ENCODE measurements at regions not wholly inside any gene's neighbourhood (a gene's known extent, or its start where the extent isn't known, plus 50 kb on each side); places are given as distances from the start of the nearest gene placed in this dataset.

- H3K36me3 ChIP-seq (ENCODE audit: control insufficient read depth in 2 of 3, insufficient read depth in 3 of 3, low read length in 3 of 3): no peaks in the 10 kb centered on the region
- H3K27ac ChIP-seq (ENCODE audit: low read depth, low read length): no peak overlapping the region
- CTCF ChIA-PET: no interaction called here
- Mint-ChIP-seq H3K27me3 (peaks cover 0 to 3% (median 0%) of the 10 kb centered on the region in 5 donors), H3K9me3 (peaks cover 0 to 9% (median 3%) of the 10 kb centered on the region in 11 donors), H3K4me3 (no peak overlapping the region), H3K27ac (no peak overlapping the region), H3K4me1 (no peaks in the 10 kb centered on the region), H3K36me3 (peaks cover 0 to 5% (median 4%) of the 10 kb centered on the region in 5 donors)
- POLR2A ChIA-PET: no interaction called here
- intact Hi-C loops (cut with micrococcal nuclease): loop anchor here in 1 of 2 donors (10.0 kb wide), 1 partner anchor 150 kb away; no protein-coding TSS in a partner anchor
- H3K9me3 ChIP-seq (ENCODE audit: control insufficient read depth in 2 of 3, low read length in 3 of 3): no peaks in the 10 kb centered on the region
- no peak overlapping the region for H3K4me3 ChIP-seq (ENCODE audit: low read length)
- H3K4me1 ChIP-seq (ENCODE audit: control insufficient read depth in 2 of 2, insufficient read depth in 2 of 2, low read length in 2 of 2): no peaks in the 10 kb centered on the region
- H3K27me3 ChIP-seq (ENCODE audit: control insufficient read depth in 2 of 2, insufficient read depth in 2 of 2, low read length in 2 of 2): no peaks in the 10 kb centered on the region
- no peak for DNase-seq
- ATAC-seq: no peak
Measured at GRCh38 chr1:222275001-222275728, 272.7 kb downstream of the HHIPL2 start.

- Mint-ChIP-seq H3K4me3 (no peak overlapping the region), H3K4me1 (peaks cover 0 to 19% (median 9%) of the 10 kb centered on the region in 7 donors), H3K27me3 (no peaks in the 10 kb centered on the region), H3K36me3 (no peaks in the 10 kb centered on the region), H3K9me3 (no peaks in the 10 kb centered on the region), H3K27ac (peak overlapping the region in 4 of 9 donors; percentile 49 to 73 (median 66))
- Histone ChIP-seq H3K9me3 (ENCODE audit: control insufficient read depth in 2 of 3, low read length in 3 of 3) (no peaks in the 10 kb centered on the region), H3K36me3 (ENCODE audit: control insufficient read depth in 2 of 3, insufficient read depth in 3 of 3, low read length in 3 of 3) (no peaks in the 10 kb centered on the region), H3K4me1 (ENCODE audit: control insufficient read depth in 2 of 2, insufficient read depth in 2 of 2, low read length in 2 of 2) (peaks cover 0 to 18% of the 10 kb centered on the region in 2 donors), H3K27ac (ENCODE audit: low read depth, low read length) (no peak overlapping the region), H3K27me3 (ENCODE audit: control insufficient read depth in 2 of 2, insufficient read depth in 2 of 2, low read length in 2 of 2) (no peaks in the 10 kb centered on the region), H3K4me3 (ENCODE audit: low read length) (no peak overlapping the region)
- CTCF ChIA-PET: interaction anchor here (0.8 kb wide), 1 partner anchor 10 kb away, joined by 3 read pairs; no protein-coding TSS in a partner anchor
- POLR2A ChIA-PET: no interaction called here
- intact Hi-C loops (cut with micrococcal nuclease): loop anchor here in 1 of 2 donors (10.0 kb wide), 1 partner anchor 188 kb away; no protein-coding TSS in a partner anchor
- ATAC-seq (no peak), DNase-seq (no peak)
Measured at GRCh38 chr1:222266223-222267196, 281.4 kb downstream of the HHIPL2 start.

GRCh38 chr1:222263791-222264190 lies 284.1 kb downstream of the HHIPL2 start:
- Histone ChIP-seq H3K36me3 (ENCODE audit: control insufficient read depth in 2 of 3, insufficient read depth in 3 of 3, low read length in 3 of 3) (no peaks in the 10 kb centered on the region), H3K27ac (ENCODE audit: low read depth, low read length) (no peak overlapping the region), H3K9me3 (ENCODE audit: control insufficient read depth in 2 of 3, low read length in 3 of 3) (no peaks in the 10 kb centered on the region), H3K4me3 (ENCODE audit: low read length) (no peak overlapping the region), H3K4me1 (ENCODE audit: control insufficient read depth in 2 of 2, insufficient read depth in 2 of 2, low read length in 2 of 2) (peaks cover 0 to 18% of the 10 kb centered on the region in 2 donors), H3K27me3 (ENCODE audit: control insufficient read depth in 2 of 2, insufficient read depth in 2 of 2, low read length in 2 of 2) (no peaks in the 10 kb centered on the region)
- DNase-seq (peak in 6 of 9 donors; percentile 41 to 69 (median 48)), ATAC-seq (peak; percentile 59)
- Mint-ChIP-seq H3K36me3 (no peaks in the 10 kb centered on the region), H3K4me1 (peaks cover 0 to 19% (median 9%) of the 10 kb centered on the region in 7 donors), H3K4me3 (no peak overlapping the region), H3K27ac (no peak overlapping the region), H3K27me3 (peaks cover 0 to 5% (median 0%) of the 10 kb centered on the region in 5 donors), H3K9me3 (peaks cover 0 to 2% (median 0%) of the 10 kb centered on the region in 11 donors)
- CTCF ChIA-PET: no interaction called here
- intact Hi-C loops (cut with micrococcal nuclease): loop anchor here in 1 of 2 donors (10.0 kb wide), 1 partner anchor 191 kb away; no protein-coding TSS in a partner anchor
- POLR2A ChIA-PET: no interaction called here

- CTCF ChIA-PET: interaction anchor here (1.0 to 1.2 kb wide), 2 partner anchors 9 to 198 kb away, joined by 3 to 5 read pairs; no protein-coding TSS in a partner anchor
- Mint-ChIP-seq H3K36me3 (peaks cover 0 to 9% (median 0%) of the 10 kb centered on the region in 5 donors), H3K27ac (no peak overlapping the region), H3K27me3 (peaks cover 0 to 8% (median 0%) of the 10 kb centered on the region in 5 donors), H3K4me3 (no peak overlapping the region), H3K4me1 (peaks cover 0 to 2% (median 0%) of the 10 kb centered on the region in 7 donors), H3K9me3 (peaks cover 0 to 13% (median 0%) of the 10 kb centered on the region in 11 donors)
- ATAC-seq (no peak), DNase-seq (no peak)
- Histone ChIP-seq H3K36me3 (ENCODE audit: control insufficient read depth in 2 of 3, insufficient read depth in 3 of 3, low read length in 3 of 3) (no peaks in the 10 kb centered on the region), H3K27me3 (ENCODE audit: control insufficient read depth in 2 of 2, insufficient read depth in 2 of 2, low read length in 2 of 2) (no peaks in the 10 kb centered on the region), H3K27ac (ENCODE audit: low read depth, low read length) (no peak overlapping the region), H3K4me3 (ENCODE audit: low read length) (no peak overlapping the region), H3K4me1 (ENCODE audit: control insufficient read depth in 2 of 2, insufficient read depth in 2 of 2, low read length in 2 of 2) (no peaks in the 10 kb centered on the region), H3K9me3 (ENCODE audit: control insufficient read depth in 2 of 3, low read length in 3 of 3) (peaks cover 0 to 6% (median 0%) of the 10 kb centered on the region in 3 experiments)
- POLR2A ChIA-PET: no interaction called here
- intact Hi-C loops (cut with micrococcal nuclease): no loop called here
Measured at GRCh38 chr1:222257027-222257426, 290.9 kb downstream of the HHIPL2 start.

DNA sequence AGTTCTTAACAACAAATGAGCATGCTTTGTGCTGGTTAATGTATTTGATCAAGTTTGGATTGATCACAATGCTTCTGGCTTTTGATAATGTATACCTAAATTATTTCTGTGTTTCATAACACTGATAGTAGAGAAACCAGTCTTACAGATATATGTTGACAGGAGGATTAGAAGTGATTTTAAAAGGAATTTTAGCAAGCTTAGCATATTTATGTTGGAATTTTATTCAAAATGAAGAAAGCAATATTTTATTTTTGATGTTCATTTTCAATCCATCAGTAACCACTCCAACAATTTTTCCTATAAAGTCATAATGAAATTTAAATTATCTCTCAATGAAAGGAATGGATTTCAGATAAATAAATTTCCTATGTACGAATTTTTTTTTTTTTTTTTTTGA lies 291.8 kb downstream of the HHIPL2 start:
- H3K9me3 ChIP-seq (ENCODE audit: control insufficient read depth in 2 of 3, low read length in 3 of 3): peaks cover 0 to 6% (median 0%) of the 10 kb centered on the region in 3 experiments
- H3K4me1 Mint-ChIP-seq: peaks cover 0 to 2% (median 0%) of the 10 kb centered on the region in 7 donors
- H3K36me3 Mint-ChIP-seq: peaks cover 0 to 12% (median 0%) of the 10 kb centered on the region in 5 donors
- H3K27me3 ChIP-seq (ENCODE audit: control insufficient read depth in 2 of 2, insufficient read depth in 2 of 2, low read length in 2 of 2): no peaks in the 10 kb centered on the region
- intact Hi-C loops (cut with micrococcal nuclease): no loop called here
- no peak overlapping the region for H3K4me3 Mint-ChIP-seq
- no peak for ATAC-seq
- peaks cover 0 to 8% (median 0%) of the 10 kb centered on the region in 5 donors for H3K27me3 Mint-ChIP-seq
- POLR2A ChIA-PET: no interaction called here
- no peak overlapping the region for H3K27ac Mint-ChIP-seq
- H3K9me3 Mint-ChIP-seq: peaks cover 0 to 15% (median 4%) of the 10 kb centered on the region in 11 donors
- H3K4me3 ChIP-seq (ENCODE audit: low read length): no peak overlapping the region
- CTCF ChIA-PET: interaction anchor here (1.0 to 1.2 kb wide), 2 partner anchors 10 to 199 kb away, joined by 3 to 5 read pairs; no protein-coding TSS in a partner anchor
- H3K36me3 ChIP-seq (ENCODE audit: control insufficient read depth in 2 of 3, insufficient read depth in 3 of 3, low read length in 3 of 3): no peaks in the 10 kb centered on the region
- DNase-seq: no peak
- no peak overlapping the region for H3K27ac ChIP-seq (ENCODE audit: low read depth, low read length)
- H3K4me1 ChIP-seq (ENCODE audit: control insufficient read depth in 2 of 2, insufficient read depth in 2 of 2, low read length in 2 of 2): no peaks in the 10 kb centered on the region

GRCh38 chr1:222252788-222253187 lies 295.1 kb downstream of the HHIPL2 start:
- H3K9me3 ChIP-seq (ENCODE audit: control insufficient read depth in 2 of 3, low read length in 3 of 3): peaks cover 0 to 6% (median 0%) of the 10 kb centered on the region in 3 experiments
- no peak overlapping the region for H3K4me3 ChIP-seq (ENCODE audit: low read length)
- intact Hi-C loops (cut with micrococcal nuclease): no loop called here
- ChIA-PET CTCF (no interaction called here), POLR2A (no interaction called here)
- no peak overlapping the region for H3K27ac Mint-ChIP-seq
- H3K4me1 ChIP-seq (ENCODE audit: control insufficient read depth in 2 of 2, insufficient read depth in 2 of 2, low read length in 2 of 2): no peaks in the 10 kb centered on the region
- ATAC-seq (no peak), DNase-seq (no peak)
- H3K27me3 Mint-ChIP-seq: peaks cover 0 to 3% (median 0%) of the 10 kb centered on the region in 5 donors
- peaks cover 0 to 12% (median 0%) of the 10 kb centered on the region in 5 donors for H3K36me3 Mint-ChIP-seq
- no peaks in the 10 kb centered on the region for H3K36me3 ChIP-seq (ENCODE audit: control insufficient read depth in 2 of 3, insufficient read depth in 3 of 3, low read length in 3 of 3)
- peaks cover 0 to 15% (median 4%) of the 10 kb centered on the region in 11 donors for H3K9me3 Mint-ChIP-seq
- no peak overlapping the region for H3K27ac ChIP-seq (ENCODE audit: low read depth, low read length)
- no peak overlapping the region for H3K4me3 Mint-ChIP-seq
- H3K4me1 Mint-ChIP-seq: peaks cover 0 to 6% (median 5%) of the 10 kb centered on the region in 7 donors
- no peaks in the 10 kb centered on the region for H3K27me3 ChIP-seq (ENCODE audit: control insufficient read depth in 2 of 2, insufficient read depth in 2 of 2, low read length in 2 of 2)

Data from naive thymus-derived CD4-positive, alpha-beta T cell (primary cell).